HepG2 (cell line): ENCODE measurements at regions not wholly inside any gene's neighbourhood (a gene's known extent, or its start where the extent isn't known, plus 50 kb on each side); places are given as distances from the start of the nearest gene placed in this dataset.

Experiments
- CEBPB ChIP-seq: IDR thresholded peaks from 2 replicates; pipeline ENCODE4 v1.6.1; 2011; ENCODE audit warnings: low read depth, low read length, improper control_type of control experiment, borderline replicate concordance
- CHD2 ChIP-seq: IDR thresholded peaks from 2 replicates; pipeline ENCODE4 v1.6.1; 2011; ENCODE audit warnings: low read depth, low read length, improper control_type of control experiment
- KDM3A ChIP-seq: IDR thresholded peaks from 2 replicates; pipeline ENCODE4 v1.6.1; 2018; ENCODE audit warnings: low read depth, missing compliant biosample characterization
- MIXL1 ChIP-seq: IDR thresholded peaks from 2 replicates; pipeline ENCODE4 v1.6.1; 2016
- NFIB ChIP-seq: sonication (generic); formaldehyde crosslinking; IDR thresholded peaks from 2 replicates; pipeline ENCODE4 v1.9.0; 2021; ENCODE audit warnings: missing genetic modification reagents, mild to moderate bottlenecking, borderline replicate concordance
- RAD51 ChIP-seq: fragments of 450-650 bp; IDR thresholded peaks from 2 replicates; pipeline ENCODE4 v1.6.1; 2016; ENCODE audit warnings: borderline replicate concordance
- RBAK ChIP-seq: sonication (generic); formaldehyde crosslinking; IDR thresholded peaks from 2 replicates; pipeline ENCODE4 v1.5.1; 2020; ENCODE audit warnings: mild to moderate bottlenecking, missing genetic modification reagents
- U2AF1 ChIP-seq: fragments of 200-400 bp; formaldehyde crosslinking; optimal IDR thresholded peaks from 2 replicates; pipeline ENCODE3; 2017; ENCODE audit warnings: mild to moderate bottlenecking, low read depth, low read length
- ZNF232 ChIP-seq: sonication (generic); formaldehyde crosslinking; IDR thresholded peaks from 2 replicates; pipeline ENCODE4 v1.4.0; 2020; ENCODE audit warnings: missing genetic modification reagents, borderline replicate concordance
- ZNF317 ChIP-seq: sonication (generic); formaldehyde crosslinking; IDR thresholded peaks from 2 replicates; pipeline ENCODE4 v1.5.0; 2020; ENCODE audit warnings: mild to moderate bottlenecking, missing genetic modification reagents
- ZNF460 ChIP-seq: sonication (generic); formaldehyde crosslinking; IDR thresholded peaks from 2 replicates; pipeline ENCODE4 v1.5.1; 2020; ENCODE audit warnings: missing genetic modification reagents, mild to moderate bottlenecking, borderline replicate concordance
- TF ChIP-seq, protein P1 (sequence below): sonication (generic); formaldehyde crosslinking; IDR thresholded peaks from 2 replicates; pipeline ENCODE4 v1.5.0; 2020; ENCODE audit warnings: mild to moderate bottlenecking, missing genetic modification reagents, moderate library complexity
- TF ChIP-seq, protein P2 (sequence below): sonication (generic); formaldehyde crosslinking; IDR thresholded peaks from 2 replicates; pipeline ENCODE4 v1.4.0; 2020; ENCODE audit warnings: missing genetic modification reagents
- TF ChIP-seq, protein P3 (sequence below): sonication (generic); formaldehyde crosslinking; IDR thresholded peaks from 2 replicates; pipeline ENCODE4 v1.4.0; 2020; ENCODE audit warnings: missing genetic modification reagents

DNA sequence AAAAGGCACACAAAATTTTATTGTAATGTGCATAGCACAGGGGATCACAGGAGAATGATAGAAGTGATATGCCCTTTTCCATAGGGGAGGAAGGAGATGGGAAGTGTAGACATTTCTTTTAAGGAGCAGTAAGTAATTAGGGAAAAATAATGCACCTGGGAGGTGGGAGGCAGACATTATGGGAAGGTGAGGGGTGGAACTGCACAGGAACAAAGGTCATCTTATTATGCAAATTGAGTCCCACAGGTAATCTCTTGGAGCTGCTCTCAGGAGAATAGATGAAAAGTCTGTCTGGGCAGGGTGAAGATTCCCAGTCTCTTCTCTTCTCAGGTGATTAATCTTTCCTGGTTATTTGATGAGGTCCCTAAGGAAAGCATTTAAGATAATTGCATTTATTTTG, 331.5 kb downstream of the ENC1 start:
- TF ChIP-seq, protein P1, sequence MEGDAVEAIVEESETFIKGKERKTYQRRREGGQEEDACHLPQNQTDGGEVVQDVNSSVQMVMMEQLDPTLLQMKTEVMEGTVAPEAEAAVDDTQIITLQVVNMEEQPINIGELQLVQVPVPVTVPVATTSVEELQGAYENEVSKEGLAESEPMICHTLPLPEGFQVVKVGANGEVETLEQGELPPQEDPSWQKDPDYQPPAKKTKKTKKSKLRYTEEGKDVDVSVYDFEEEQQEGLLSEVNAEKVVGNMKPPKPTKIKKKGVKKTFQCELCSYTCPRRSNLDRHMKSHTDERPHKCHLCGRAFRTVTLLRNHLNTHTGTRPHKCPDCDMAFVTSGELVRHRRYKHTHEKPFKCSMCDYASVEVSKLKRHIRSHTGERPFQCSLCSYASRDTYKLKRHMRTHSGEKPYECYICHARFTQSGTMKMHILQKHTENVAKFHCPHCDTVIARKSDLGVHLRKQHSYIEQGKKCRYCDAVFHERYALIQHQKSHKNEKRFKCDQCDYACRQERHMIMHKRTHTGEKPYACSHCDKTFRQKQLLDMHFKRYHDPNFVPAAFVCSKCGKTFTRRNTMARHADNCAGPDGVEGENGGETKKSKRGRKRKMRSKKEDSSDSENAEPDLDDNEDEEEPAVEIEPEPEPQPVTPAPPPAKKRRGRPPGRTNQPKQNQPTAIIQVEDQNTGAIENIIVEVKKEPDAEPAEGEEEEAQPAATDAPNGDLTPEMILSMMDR (CRISPR knock-in tag), result no peak
- no peak for TF ChIP-seq MIXL1 (CRISPR knock-in tag)
- no peak for TF ChIP-seq RAD51
- TF ChIP-seq CHD2, result no peak
- no peak for TF ChIP-seq ZNF317 (CRISPR knock-in tag)
- TF ChIP-seq KDM3A (CRISPR knock-in tag), result no peak
- TF ChIP-seq ZNF232 (CRISPR knock-in tag), result no peak
- TF ChIP-seq, protein P2, sequence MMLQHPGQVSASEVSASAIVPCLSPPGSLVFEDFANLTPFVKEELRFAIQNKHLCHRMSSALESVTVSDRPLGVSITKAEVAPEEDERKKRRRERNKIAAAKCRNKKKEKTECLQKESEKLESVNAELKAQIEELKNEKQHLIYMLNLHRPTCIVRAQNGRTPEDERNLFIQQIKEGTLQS (CRISPR knock-in tag), result no peak
- TF ChIP-seq ZNF460 (CRISPR knock-in tag), result no peak
- TF ChIP-seq U2AF1, result no peak
- TF ChIP-seq, protein P3, sequence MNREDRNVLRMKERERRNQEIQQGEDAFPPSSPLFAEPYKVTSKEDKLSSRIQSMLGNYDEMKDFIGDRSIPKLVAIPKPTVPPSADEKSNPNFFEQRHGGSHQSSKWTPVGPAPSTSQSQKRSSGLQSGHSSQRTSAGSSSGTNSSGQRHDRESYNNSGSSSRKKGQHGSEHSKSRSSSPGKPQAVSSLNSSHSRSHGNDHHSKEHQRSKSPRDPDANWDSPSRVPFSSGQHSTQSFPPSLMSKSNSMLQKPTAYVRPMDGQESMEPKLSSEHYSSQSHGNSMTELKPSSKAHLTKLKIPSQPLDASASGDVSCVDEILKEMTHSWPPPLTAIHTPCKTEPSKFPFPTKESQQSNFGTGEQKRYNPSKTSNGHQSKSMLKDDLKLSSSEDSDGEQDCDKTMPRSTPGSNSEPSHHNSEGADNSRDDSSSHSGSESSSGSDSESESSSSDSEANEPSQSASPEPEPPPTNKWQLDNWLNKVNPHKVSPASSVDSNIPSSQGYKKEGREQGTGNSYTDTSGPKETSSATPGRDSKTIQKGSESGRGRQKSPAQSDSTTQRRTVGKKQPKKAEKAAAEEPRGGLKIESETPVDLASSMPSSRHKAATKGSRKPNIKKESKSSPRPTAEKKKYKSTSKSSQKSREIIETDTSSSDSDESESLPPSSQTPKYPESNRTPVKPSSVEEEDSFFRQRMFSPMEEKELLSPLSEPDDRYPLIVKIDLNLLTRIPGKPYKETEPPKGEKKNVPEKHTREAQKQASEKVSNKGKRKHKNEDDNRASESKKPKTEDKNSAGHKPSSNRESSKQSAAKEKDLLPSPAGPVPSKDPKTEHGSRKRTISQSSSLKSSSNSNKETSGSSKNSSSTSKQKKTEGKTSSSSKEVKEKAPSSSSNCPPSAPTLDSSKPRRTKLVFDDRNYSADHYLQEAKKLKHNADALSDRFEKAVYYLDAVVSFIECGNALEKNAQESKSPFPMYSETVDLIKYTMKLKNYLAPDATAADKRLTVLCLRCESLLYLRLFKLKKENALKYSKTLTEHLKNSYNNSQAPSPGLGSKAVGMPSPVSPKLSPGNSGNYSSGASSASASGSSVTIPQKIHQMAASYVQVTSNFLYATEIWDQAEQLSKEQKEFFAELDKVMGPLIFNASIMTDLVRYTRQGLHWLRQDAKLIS (CRISPR knock-in tag), result no peak
- no peak for TF ChIP-seq RBAK
- no peak for TF ChIP-seq NFIB (CRISPR knock-in tag)
- TF ChIP-seq CEBPB, result no peak
